GM12878 (cell line): ENCODE measurements at regions not wholly inside any gene's neighbourhood (a gene's known extent, or its start where the extent isn't known, plus 50 kb on each side); places are given as distances from the start of the nearest gene placed in this dataset.

Experiments
- ATAC-seq: fragments of 200-7000 bp; cut with Tn5 transposase; 3 replicates; pipeline ENCODE4 v1.9.1; 2020; ENCODE audit warnings: mild to moderate bottlenecking, moderate library complexity
- BruUV-seq: library from RNA; stranded (reverse); fragments of 400-500 nt; replicated peaks from 2 replicates; lab custom pipeline; 2021; lab: Mats Ljungman, UMichigan
- CTCF ChIA-PET: fragments of 300-600 bp; sonication (Branson Sonifier 250); formaldehyde crosslinking; extraction: SDS; loops from one replicate; lab custom pipeline; 2021; ENCODE audit warnings: inconsistent platforms; lab: Yijun Ruan, JAX
- POLR2A ChIA-PET: fragments of 350-600 bp; formaldehyde crosslinking; extraction: SDS; loops from one replicate; lab custom pipeline; 2021; ENCODE audit warnings: inconsistent platforms; lab: Charles Lee
- RAD21 ChIA-PET: fragments of 300-600 bp; sonication (Branson Sonifier 250); formaldehyde crosslinking; loops from one replicate; lab custom pipeline; 2023; ENCODE audit warnings: antibody characterized with exemption; ENCODE audit not compliant: unreplicated experiment; lab: Charles Lee
- SMC1A ChIA-PET: fragments of 300-600 bp; sonication (Branson Sonifier 250); formaldehyde crosslinking; loops from one replicate; lab custom pipeline; 2023; ENCODE audit not compliant: unreplicated experiment, uncharacterized antibody; lab: Charles Lee
- DNase-seq: peaks from one replicate; pipeline ENCODE4 v3.0.0-alpha.2; 2011; ENCODE audit warnings: low read depth, low spot score
- FAIRE-seq: peaks from 3 replicates; lab custom pipeline; 2011; peaks lifted over from hg19 to GRCh38; lab: Jason Lieb, UNC
- H2AFZ ChIP-seq: 2 replicates; pipeline ENCODE4 v1.6.0; 2011; ENCODE audit warnings: low read depth, low read length, control low read depth; ENCODE audit not compliant: control insufficient read depth
- H3K27ac ChIP-seq: 2 replicates; pipeline ENCODE4 v1.5.1; 2011; ENCODE audit warnings: control low read depth; ENCODE audit not compliant: control insufficient read depth, insufficient read depth
- H3K27me3 ChIP-seq, 2 experiments: replicated peaks in 1 of 2; 2 replicates each; pipeline versions ENCODE4 v1.6.0 to v1.6.1; 2011; ENCODE audit warnings: low read length in 1 of 2; ENCODE audit not compliant: control insufficient read depth in 2 of 2, insufficient read depth in 2 of 2
- H3K36me3 ChIP-seq, 2 experiments: 2 replicates each; pipeline ENCODE4 v1.5.1; 2011; ENCODE audit warnings: low read length in 1 of 2; ENCODE audit not compliant: control insufficient read depth in 2 of 2, insufficient read depth in 2 of 2
- H3K4me1 ChIP-seq: 2 replicates; pipeline ENCODE4 v1.6.1; 2011; ENCODE audit warnings: mild to moderate bottlenecking, low read length, moderate library complexity, mixed read lengths; ENCODE audit not compliant: control insufficient read depth, insufficient read depth
- H3K4me2 ChIP-seq: 2 replicates; pipeline ENCODE4 v1.6.0; 2011; ENCODE audit warnings: control low read depth; ENCODE audit not compliant: control insufficient read depth, insufficient read depth
- H3K4me3 ChIP-seq: fragments of 200-600 bp; sonication (generic); 2 replicates; pipeline ENCODE4 v1.5.1; 2016
- H3K79me2 ChIP-seq: 2 replicates; pipeline ENCODE4 v1.6.0; 2011; ENCODE audit warnings: low read length; ENCODE audit not compliant: control insufficient read depth, insufficient read depth
- H3K9ac ChIP-seq: 2 replicates; pipeline ENCODE4 v1.8.0; 2011; ENCODE audit warnings: low read length, control low read depth, mixed read lengths; ENCODE audit not compliant: control insufficient read depth, insufficient read depth
- H3K9me3 ChIP-seq: replicated peaks from 3 replicates; pipeline ENCODE4 v1.5.1; 2011; ENCODE audit warnings: mild to moderate bottlenecking, low read length; ENCODE audit not compliant: control insufficient read depth, insufficient read depth
- H4K20me1 ChIP-seq: 2 replicates; pipeline ENCODE4 v1.6.0; 2011; ENCODE audit not compliant: control insufficient read depth, insufficient read depth
- CHD2 ChIP-seq: IDR thresholded peaks from 2 replicates; pipeline ENCODE4 v1.6.1; 2011; ENCODE audit warnings: low read depth, low read length, improper control_type of control experiment, borderline replicate concordance
- CUX1 ChIP-seq: IDR thresholded peaks from 2 replicates; pipeline ENCODE4 v1.6.1; 2012; ENCODE audit warnings: improper control_type of control experiment, low read depth, low read length; ENCODE audit not compliant: insufficient replicate concordance
- EGR1 ChIP-seq, 2 experiments: IDR thresholded peaks; 1 replicate in 1 of 2; 2 replicates in 1 of 2; pipeline ENCODE4 v1.6.1; 2011 to 2012; ENCODE audit warnings: low read depth in 2 of 2, low read length in 2 of 2, borderline replicate concordance in 1 of 2, mild to moderate bottlenecking in 1 of 2, moderate library complexity in 1 of 2
- FOXK2 ChIP-seq: fragments of 450-650 bp; IDR thresholded peaks from 2 replicates; pipeline ENCODE4 v1.6.1; 2017; ENCODE audit warnings: mild to moderate bottlenecking, moderate library complexity
- HCFC1 ChIP-seq: fragments of 150-350 bp; IDR thresholded peaks from 2 replicates; pipeline ENCODE4 v1.6.1; 2014; ENCODE audit warnings: low read length
- JUND ChIP-seq: IDR thresholded peaks from 2 replicates; pipeline ENCODE4 v1.6.1; 2012; ENCODE audit warnings: low read depth, mild to moderate bottlenecking, low read length, improper control_type of control experiment, moderate library complexity
- MXI1 ChIP-seq: fragments of 150-350 bp; IDR thresholded peaks from 2 replicates; pipeline ENCODE4 v1.6.1; 2011; ENCODE audit warnings: low read depth, mild to moderate bottlenecking, inconsistent platforms, low read length, improper control_type of control experiment
- MYC ChIP-seq: IDR thresholded peaks from 2 replicates; pipeline ENCODE4 v1.6.1; 2011; ENCODE audit warnings: mild to moderate bottlenecking, low read length, moderate library complexity, inconsistent platforms; ENCODE audit not compliant: insufficient read depth, insufficient replicate concordance, insufficient read length, severe bottlenecking
- NBN ChIP-seq: fragments of 450-650 bp; IDR thresholded peaks from 2 replicates; pipeline ENCODE4 v1.6.1; 2016
- ZZZ3 ChIP-seq: IDR thresholded peaks from 2 replicates; pipeline ENCODE4 v1.6.1; 2011; ENCODE audit warnings: low read depth; ENCODE audit not compliant: control insufficient read depth, insufficient read length
- WGBS: methylation state at CpG from one replicate; pipeline ENCODE4 v1.1.6; 2016; ENCODE audit warnings: low lambda C conversion rate; ENCODE audit not compliant: insufficient replicate concordance, insufficient coverage; ENCODE audit errors: missing lambda C conversion rate; 5-methylcytosine and 5-hydroxymethylcytosine counted together
- in situ Hi-C: fragments of 300-500 bp; cut with MboI; formaldehyde crosslinking; loops from 9 replicates; pipeline ENCODE4 v1.14.3; 2018; ENCODE audit warnings: mixed read lengths
- intact Hi-C: fragments of 100-400 bp; cut with micrococcal nuclease; formaldehyde crosslinking; loops from one replicate; pipeline ENCODE4 v1.14.2; 2022; ENCODE audit not compliant: unreplicated experiment
- TF ChIP-seq, protein P1 (sequence below): fragments of 450-650 bp; IDR thresholded peaks from 2 replicates; pipeline ENCODE4 v1.6.1; 2017; ENCODE audit warnings: low read depth, mild to moderate bottlenecking, moderate library complexity
- TF ChIP-seq, protein P2 (sequence below), 3 experiments: IDR thresholded peaks in 2 of 3; conservative IDR thresholded peaks in 1 of 3; 2 replicates each; pipeline ENCODE4 v1.5.1; 2011; ENCODE audit warnings: low read depth in 3 of 3, low read length in 3 of 3, mild to moderate bottlenecking in 3 of 3, control low read depth in 2 of 3, moderate library complexity in 2 of 3, inconsistent platforms in 1 of 3, mixed read lengths in 1 of 3; ENCODE audit not compliant: control insufficient read depth in 2 of 3, insufficient read depth in 1 of 3; ENCODE audit errors: extremely low read depth in 1 of 3

- TF ChIP-seq CUX1 (no peak), MYC (no peak), MXI1 (no peak), JUND (no peak)
- TF ChIP-seq, protein P1, sequence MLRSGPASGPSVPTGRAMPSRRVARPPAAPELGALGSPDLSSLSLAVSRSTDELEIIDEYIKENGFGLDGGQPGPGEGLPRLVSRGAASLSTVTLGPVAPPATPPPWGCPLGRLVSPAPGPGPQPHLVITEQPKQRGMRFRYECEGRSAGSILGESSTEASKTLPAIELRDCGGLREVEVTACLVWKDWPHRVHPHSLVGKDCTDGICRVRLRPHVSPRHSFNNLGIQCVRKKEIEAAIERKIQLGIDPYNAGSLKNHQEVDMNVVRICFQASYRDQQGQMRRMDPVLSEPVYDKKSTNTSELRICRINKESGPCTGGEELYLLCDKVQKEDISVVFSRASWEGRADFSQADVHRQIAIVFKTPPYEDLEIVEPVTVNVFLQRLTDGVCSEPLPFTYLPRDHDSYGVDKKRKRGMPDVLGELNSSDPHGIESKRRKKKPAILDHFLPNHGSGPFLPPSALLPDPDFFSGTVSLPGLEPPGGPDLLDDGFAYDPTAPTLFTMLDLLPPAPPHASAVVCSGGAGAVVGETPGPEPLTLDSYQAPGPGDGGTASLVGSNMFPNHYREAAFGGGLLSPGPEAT, result no peak
Measured at GRCh38 chr12:78489990-78490389, 374.6 kb upstream of the SYT1 start (continued).

DNA sequence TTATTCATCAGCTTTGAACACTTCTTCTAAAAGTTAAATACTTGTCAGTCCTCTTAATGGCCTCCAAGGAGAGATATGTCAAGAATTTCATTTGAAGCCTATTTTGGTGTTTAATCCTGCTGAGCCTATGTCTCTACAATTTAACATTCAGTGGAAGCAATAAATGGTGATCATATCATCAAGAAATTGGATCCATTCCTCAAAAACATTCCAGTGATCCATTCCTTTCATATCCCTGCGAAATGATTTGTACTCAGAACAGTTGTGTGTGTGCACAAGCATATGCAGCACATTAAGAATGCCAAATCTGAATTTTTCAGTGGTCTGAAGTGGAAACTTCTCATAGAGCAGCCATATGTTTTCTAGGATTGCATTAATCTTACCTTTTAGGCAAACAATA is 373.7 kb upstream of the SYT1 start:
- no TSS peak for BruUV-seq
- no peak overlapping the region for H3K27ac ChIP-seq
- ChIA-PET CTCF (interaction anchor here (0.6 to 1.5 kb wide), 3 partner anchors 11 to 731 kb away, joined by 3 read pairs; no protein-coding TSS in a partner anchor), RAD21 (no interaction called here), SMC1A (no interaction called here), POLR2A (no interaction called here)
- no peaks in the 10 kb centered on the region for H3K9me3 ChIP-seq
- H3K4me3 ChIP-seq, result no peak overlapping the region
- H3K36me3 ChIP-seq, result no peaks in the 10 kb centered on the region
- H4K20me1 ChIP-seq, result no peaks in the 10 kb centered on the region
- H3K79me2 ChIP-seq, result no peaks in the 10 kb centered on the region
- H2AFZ ChIP-seq, result no peak overlapping the region
- H3K4me2 ChIP-seq, result no peak overlapping the region
- in situ Hi-C loops, result no loop called here
- no peaks in the 10 kb centered on the region for H3K4me1 ChIP-seq
- FAIRE-seq (no peak), ATAC-seq (no peak), DNase-seq (no peak)
- no peaks in the 10 kb centered on the region for H3K27me3 ChIP-seq
- 0% methylated on average over 1 of the region's 1 CpG for WGBS
- no peak overlapping the region for H3K9ac ChIP-seq
- intact Hi-C loops, result no loop called here
- TF ChIP-seq HCFC1 (no peak), EGR1 (IDR thresholded peaks at IDR 0.05; ENCODE audit: borderline replicate concordance in 1 of 2, low read depth in 2 of 2, low read length in 2 of 2) (no peak), NBN (no peak), FOXK2 (no peak), ZZZ3 (no peak), CHD2 (no peak)
- TF ChIP-seq, protein P2, sequence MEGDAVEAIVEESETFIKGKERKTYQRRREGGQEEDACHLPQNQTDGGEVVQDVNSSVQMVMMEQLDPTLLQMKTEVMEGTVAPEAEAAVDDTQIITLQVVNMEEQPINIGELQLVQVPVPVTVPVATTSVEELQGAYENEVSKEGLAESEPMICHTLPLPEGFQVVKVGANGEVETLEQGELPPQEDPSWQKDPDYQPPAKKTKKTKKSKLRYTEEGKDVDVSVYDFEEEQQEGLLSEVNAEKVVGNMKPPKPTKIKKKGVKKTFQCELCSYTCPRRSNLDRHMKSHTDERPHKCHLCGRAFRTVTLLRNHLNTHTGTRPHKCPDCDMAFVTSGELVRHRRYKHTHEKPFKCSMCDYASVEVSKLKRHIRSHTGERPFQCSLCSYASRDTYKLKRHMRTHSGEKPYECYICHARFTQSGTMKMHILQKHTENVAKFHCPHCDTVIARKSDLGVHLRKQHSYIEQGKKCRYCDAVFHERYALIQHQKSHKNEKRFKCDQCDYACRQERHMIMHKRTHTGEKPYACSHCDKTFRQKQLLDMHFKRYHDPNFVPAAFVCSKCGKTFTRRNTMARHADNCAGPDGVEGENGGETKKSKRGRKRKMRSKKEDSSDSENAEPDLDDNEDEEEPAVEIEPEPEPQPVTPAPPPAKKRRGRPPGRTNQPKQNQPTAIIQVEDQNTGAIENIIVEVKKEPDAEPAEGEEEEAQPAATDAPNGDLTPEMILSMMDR (IDR thresholded peaks at IDR 0.05 in 2 of 3, conservative IDR thresholded peaks at IDR 0.05 in 1 of 3; ENCODE audit: control insufficient read depth in 2 of 3, extremely low read depth in 1 of 3, insufficient read depth in 1 of 3, low read depth in 3 of 3, low read length in 3 of 3), result no peak
